MM.1S (cell line): ENCODE measurements at regions not wholly inside any gene's neighbourhood (a gene's known extent, or its start where the extent isn't known, plus 50 kb on each side); places are given as distances from the start of the nearest gene placed in this dataset.
"Not testable (repeated sequence)": the region's sequence is repeated elsewhere in the genome, so short reads cannot be mapped to it uniquely, and the experiment has no call there.

Experiments
- DNase-seq: peaks from one replicate; pipeline ENCODE4 v3.0.0-alpha.2; 2015
- H2AFZ ChIP-seq: fragments of 300-600 bp; sonication (generic); 2 replicates; pipeline ENCODE4 v1.6.0; 2016; ENCODE audit warnings: antibody characterized with exemption, low read length
- H3F3A ChIP-seq: fragments of 300-600 bp; sonication (generic); 2 replicates; pipeline ENCODE4 v1.6.1; 2016; ENCODE audit warnings: mild to moderate bottlenecking, antibody characterized with exemption, low read length, moderate library complexity, mixed read lengths; ENCODE audit not compliant: insufficient read depth
- H3K27ac ChIP-seq: fragments of 300-600 bp; sonication (generic); 2 replicates; pipeline ENCODE4 v1.5.1; 2016; ENCODE audit warnings: mild to moderate bottlenecking, low read length
- H3K27me3 ChIP-seq: fragments of 300-600 bp; sonication (generic); replicated peaks from 2 replicates; pipeline ENCODE4 v1.6.0; 2016; ENCODE audit warnings: low read length; ENCODE audit not compliant: insufficient read depth
- H3K36me3 ChIP-seq: fragments of 300-600 bp; sonication (generic); replicated peaks from 2 replicates; pipeline ENCODE4 v1.6.1; 2016; ENCODE audit warnings: mild to moderate bottlenecking, low read length, mixed read lengths; ENCODE audit not compliant: insufficient read depth
- H3K4me1 ChIP-seq: fragments of 300-600 bp; sonication (generic); 2 replicates; pipeline ENCODE4 v1.6.1; 2016; ENCODE audit warnings: low read length, mixed read lengths
- H3K4me2 ChIP-seq: fragments of 300-600 bp; sonication (generic); 2 replicates; pipeline ENCODE4 v1.6.0; 2016; ENCODE audit warnings: low read depth, low read length
- H3K4me3 ChIP-seq: fragments of 300-600 bp; sonication (generic); 2 replicates; pipeline ENCODE4 v1.5.1; 2016; ENCODE audit warnings: low read length, mixed read lengths
- H3K79me2 ChIP-seq: fragments of 300-600 bp; sonication (generic); 2 replicates; pipeline ENCODE4 v1.6.1; 2016; ENCODE audit warnings: mixed run types, low read length, mixed read lengths
- H3K9ac ChIP-seq: fragments of 300-600 bp; sonication (generic); 2 replicates; pipeline ENCODE4 v1.6.1; 2016; ENCODE audit warnings: low read length, mixed read lengths
- H3K9me2 ChIP-seq: fragments of 300-600 bp; sonication (generic); replicated peaks from 2 replicates; pipeline ENCODE4 v1.6.1; 2016; ENCODE audit warnings: mild to moderate bottlenecking, low read length, mixed read lengths; ENCODE audit not compliant: insufficient read depth
- H3K9me3 ChIP-seq: fragments of 300-600 bp; sonication (generic); replicated peaks from 2 replicates; pipeline ENCODE4 v1.6.1; 2016; ENCODE audit warnings: mild to moderate bottlenecking, low read length, mixed read lengths; ENCODE audit not compliant: insufficient read depth
- H4K20me1 ChIP-seq: fragments of 300-600 bp; sonication (generic); 2 replicates; pipeline ENCODE4 v1.6.1; 2016; ENCODE audit warnings: mild to moderate bottlenecking, low read length, moderate library complexity, mixed read lengths; ENCODE audit not compliant: insufficient read depth
- CTCF ChIP-seq: fragments of 300-600 bp; sonication (generic); IDR thresholded peaks from 2 replicates; pipeline ENCODE4 v1.5.1; 2016; ENCODE audit warnings: antibody characterized with exemption, low read length, mixed read lengths
- EZH2 ChIP-seq: fragments of 300-600 bp; sonication (generic); optimal IDR thresholded peaks from 2 replicates; pipeline ENCODE3; 2017; ENCODE audit warnings: low read depth, mild to moderate bottlenecking, antibody characterized with exemption, low read length, mixed read lengths
- EZH2phosphoT487 ChIP-seq: fragments of 300-600 bp; sonication (generic); IDR thresholded peaks from 2 replicates; pipeline ENCODE4 v1.6.1; 2018; ENCODE audit warnings: antibody characterized with exemption, low read length

GRCh38 chr9:126070058-126070655 lies 256.5 kb upstream of the MVB12B start:
- no peaks in the 10 kb centered on the region for H3K79me2 ChIP-seq
- no peak for DNase-seq

GRCh38 chr9:126071076-126071750 lies 255.4 kb upstream of the MVB12B start:
- DNase-seq, result no peak
- H3K27ac ChIP-seq, result no peak overlapping the region
- H3K79me2 ChIP-seq, result no peaks in the 10 kb centered on the region
- TF ChIP-seq EZH2, result no peak
- TF ChIP-seq EZH2phosphoT487, result no peak
- TF ChIP-seq CTCF, result no peak
- H3K4me1 ChIP-seq, result no peaks in the 10 kb centered on the region
- H3F3A ChIP-seq, result no peaks in the 10 kb centered on the region
- H3K4me3 ChIP-seq, result no peak overlapping the region
- no peaks in the 10 kb centered on the region for H3K36me3 ChIP-seq
- no peak overlapping the region for H3K9ac ChIP-seq
- H2AFZ ChIP-seq, result no peak overlapping the region
- H3K4me2 ChIP-seq, result no peak overlapping the region
- no peaks in the 10 kb centered on the region for H4K20me1 ChIP-seq
- no peaks in the 10 kb centered on the region; the same call in 1 of the 2 replicates for H3K27me3 ChIP-seq
- H3K9me3 ChIP-seq, result no peaks in the 10 kb centered on the region
- no peaks in the 10 kb centered on the region for H3K9me2 ChIP-seq

More at GRCh38 chr9:126070058-126070655, 256.5 kb upstream of the MVB12B start:
- Histone ChIP-seq H3K4me2 (no peak overlapping the region), H3K4me1 (no peaks in the 10 kb centered on the region), H4K20me1 (no peaks in the 10 kb centered on the region), H2AFZ (no peak overlapping the region), H3K27ac (no peak overlapping the region), H3K27me3 (no peaks in the 10 kb centered on the region; the same call in 1 of the 2 replicates), H3K9ac (no peak overlapping the region), H3K9me3 (no peaks in the 10 kb centered on the region), H3F3A (no peaks in the 10 kb centered on the region), H3K4me3 (no peak overlapping the region), H3K36me3 (no peaks in the 10 kb centered on the region), H3K9me2 (no peaks in the 10 kb centered on the region)
- no peak for TF ChIP-seq CTCF
- no peak for TF ChIP-seq EZH2phosphoT487

GRCh38 chr9:126077656-126078055 lies 249.0 kb upstream of the MVB12B start:
- H3K9ac ChIP-seq, H3K9me2 ChIP-seq, H3K9me3 ChIP-seq, H3K27ac ChIP-seq, H2AFZ ChIP-seq, H3K4me1 ChIP-seq, H3K79me2 ChIP-seq, H3K4me3 ChIP-seq, H3K4me2 ChIP-seq, H3K36me3 ChIP-seq, H4K20me1 ChIP-seq, DNase-seq, H3F3A ChIP-seq: not testable (repeated sequence)
- H3K27me3 ChIP-seq, result 0 out of 2 replicates have a peak, but pooled peaks cover 16% of the 10 kb centered on the region

GRCh38 chr9:126080641-126081040 lies 246.0 kb upstream of the MVB12B start:
- no peak for DNase-seq
- peaks cover 16% of the 10 kb centered on the region; the same call in 1 of the 2 replicates for H3K27me3 ChIP-seq
- no peak overlapping the region for H3K9ac ChIP-seq
- H3F3A ChIP-seq, result no peaks in the 10 kb centered on the region
- TF ChIP-seq EZH2 (no peak), EZH2phosphoT487 (no peak), CTCF (no peak)
- no peaks in the 10 kb centered on the region for H4K20me1 ChIP-seq
- H3K4me1 ChIP-seq, result no peaks in the 10 kb centered on the region
- H3K36me3 ChIP-seq, result no peaks in the 10 kb centered on the region
- H2AFZ ChIP-seq, result no peak overlapping the region
- H3K4me3 ChIP-seq, result no peak overlapping the region
- no peaks in the 10 kb centered on the region for H3K9me2 ChIP-seq
- H3K4me2 ChIP-seq, result no peak overlapping the region
- no peaks in the 10 kb centered on the region for H3K79me2 ChIP-seq
- H3K27ac ChIP-seq, result no peak overlapping the region
- no peaks in the 10 kb centered on the region for H3K9me3 ChIP-seq
